GM21717 (cell line): ENCODE measurements at regions not wholly inside any gene's neighbourhood (a gene's known extent, or its start where the extent isn't known, plus 50 kb on each side); places are given as distances from the start of the nearest gene placed in this dataset.
"Not testable (repeated sequence)": the region's sequence is repeated elsewhere in the genome, so short reads cannot be mapped to it uniquely, and the experiment has no call there.

Experiments
- ATAC-seq: cut with Tn5 transposase; IDR thresholded peaks from one replicate; pipeline ENCODE4 v1.9.1; 2021; ENCODE audit warnings: mild to moderate bottlenecking, moderate library complexity; ENCODE audit not compliant: unreplicated experiment

- ATAC-seq = no peak
These were observed 117.2 kb downstream of the IPO8 start for GRCh38 chr12:30578426-30578825.

GRCh38 chr12:30573145-30573544, 122.5 kb downstream of the IPO8 start:
- no peak for ATAC-seq

- no peak for ATAC-seq
These were observed 125.3 kb downstream of the IPO8 start for GRCh38 chr12:30570211-30570890.

- ATAC-seq = no peak
These were observed 126.2 kb downstream of the IPO8 start for GRCh38 chr12:30569426-30569825.

GRCh38 chr12:30568453-30568852, 127.2 kb downstream of the IPO8 start:
- ATAC-seq = no peak

- ATAC-seq = no peak
These were observed 128.6 kb downstream of the IPO8 start for GRCh38 chr12:30567082-30567481.

GRCh38 chr12:30564394-30564793, 131.3 kb downstream of the IPO8 start:
- no peak for ATAC-seq

- ATAC-seq = no peak
These were observed 147.5 kb downstream of the IPO8 start for GRCh38 chr12:30548203-30548602.

GRCh38 chr12:30546121-30546520, 149.5 kb downstream of the IPO8 start:
- ATAC-seq = no peak

- ATAC-seq = not testable (repeated sequence)
These were observed 151.0 kb downstream of the IPO8 start for GRCh38 chr12:30544704-30545103.

- ATAC-seq = no peak
These were observed 158.4 kb downstream of the IPO8 start for GRCh38 chr12:30537228-30537627.

GRCh38 chr12:30533558-30534265, 162.0 kb downstream of the IPO8 start:
- ATAC-seq = no peak

GRCh38 chr12:30531731-30532678, 163.7 kb downstream of the IPO8 start:
- no peak for ATAC-seq

GRCh38 chr12:30529489-30530269, 166.0 kb downstream of the IPO8 start:
- ATAC-seq = no peak

- ATAC-seq = no peak
These were observed 170.5 kb downstream of the IPO8 start for GRCh38 chr12:30525171-30525570.

- not testable (repeated sequence) for ATAC-seq
These were observed 175.4 kb downstream of the IPO8 start for GRCh38 chr12:30520285-30520684.

- ATAC-seq = no peak
These were observed 176.1 kb downstream of the IPO8 start for GRCh38 chr12:30519535-30519934.

- ATAC-seq = no peak
These were observed 178.3 kb downstream of the IPO8 start for GRCh38 chr12:30517320-30517719.

- no peak for ATAC-seq
These were observed 180.3 kb downstream of the IPO8 start for GRCh38 chr12:30515351-30515750.

GRCh38 chr12:30514666-30515065, 181.0 kb downstream of the IPO8 start:
- ATAC-seq = no peak
